GM21528 (cell line): ENCODE measurements at regions not wholly inside any gene's neighbourhood (a gene's known extent, or its start where the extent isn't known, plus 50 kb on each side); places are given as distances from the start of the nearest gene placed in this dataset.

Experiments
- ATAC-seq: cut with Tn5 transposase; IDR thresholded peaks from one replicate; pipeline ENCODE4 v1.9.1; 2021; ENCODE audit warnings: mild to moderate bottlenecking, moderate library complexity; ENCODE audit not compliant: unreplicated experiment, low FRiP score

DNA sequence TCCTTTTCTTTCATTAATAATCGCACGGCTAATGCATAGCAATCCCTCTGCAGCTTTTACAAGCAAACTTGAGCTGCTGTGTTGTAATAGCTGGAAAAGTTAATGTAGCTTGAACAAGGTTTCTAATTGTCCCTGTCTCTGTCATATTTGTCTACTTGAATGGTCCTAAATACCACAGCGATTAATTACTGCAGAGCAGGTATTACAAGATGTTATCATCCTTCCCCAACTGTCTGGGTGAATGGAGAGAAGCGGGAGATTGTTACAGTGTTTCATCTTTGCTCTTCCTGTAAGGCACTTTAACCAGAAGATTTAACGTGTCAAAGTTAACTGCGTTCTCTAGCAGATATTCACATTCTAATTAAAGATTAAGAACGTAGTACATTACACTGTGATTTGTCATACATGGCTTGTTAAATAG lies 422.2 kb upstream of the POU3F3 start:
- ATAC-seq = no peak

GRCh38 chr2:104432401-104432800 lies 421.5 kb upstream of the POU3F3 start:
- no peak for ATAC-seq

GRCh38 chr2:104432991-104433390 lies 420.9 kb upstream of the POU3F3 start:
- no peak for ATAC-seq

- ATAC-seq = no peak
Measured at GRCh38 chr2:104433657-104434056, 420.3 kb upstream of the POU3F3 start.

DNA sequence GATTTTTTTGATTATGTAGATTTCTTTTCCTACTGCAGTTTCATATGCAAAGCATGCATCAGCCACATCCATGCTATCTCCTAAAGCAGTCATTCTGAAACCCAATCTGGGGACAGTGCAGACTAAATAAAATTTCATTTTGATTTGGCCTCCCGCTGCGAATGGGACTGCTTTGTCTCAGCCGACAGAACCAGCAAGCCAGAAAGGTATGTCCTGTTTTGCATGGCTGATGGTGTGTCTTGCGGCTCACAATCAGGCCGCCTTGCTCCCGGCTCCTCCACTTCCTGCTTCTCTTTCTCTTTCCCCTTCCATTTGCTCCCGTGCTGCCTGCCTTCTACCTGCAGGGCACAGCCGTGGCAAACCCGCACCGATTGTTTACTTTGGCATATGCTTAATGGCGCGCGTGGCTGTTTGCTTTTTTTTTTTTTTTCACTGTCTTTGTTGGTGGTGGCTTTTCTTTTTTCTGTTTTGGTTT lies 419.6 kb upstream of the POU3F3 start:
- peak; percentile 84 for ATAC-seq

GRCh38 chr2:104434966-104435365 lies 418.9 kb upstream of the POU3F3 start:
- ATAC-seq = no peak

GRCh38 chr2:104438481-104438880 lies 415.4 kb upstream of the POU3F3 start:
- ATAC-seq = no peak

GRCh38 chr2:104443145-104443544 lies 410.8 kb upstream of the POU3F3 start:
- ATAC-seq = no peak

DNA sequence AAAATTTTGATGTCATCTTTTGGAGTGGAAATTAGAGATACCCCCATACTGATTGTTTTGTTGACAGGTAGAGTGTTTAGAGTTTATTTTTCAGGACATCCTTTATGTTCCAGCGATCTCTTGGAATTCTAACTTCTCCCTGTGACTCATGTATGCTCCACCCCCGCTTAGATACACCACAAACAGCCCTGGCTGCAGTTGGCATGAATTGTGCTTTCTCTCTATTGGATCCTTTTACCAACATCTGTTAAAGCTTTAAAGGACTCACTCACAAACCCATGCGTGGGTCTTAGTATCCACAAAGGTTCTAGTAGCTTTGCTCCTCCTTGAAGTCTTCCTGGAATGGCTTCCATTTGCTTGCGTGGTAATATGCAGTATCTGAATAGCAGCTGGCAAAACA lies 409.5 kb upstream of the POU3F3 start:
- no peak for ATAC-seq

GRCh38 chr2:104444889-104445288 lies 409.0 kb upstream of the POU3F3 start:
- ATAC-seq = no peak

DNA sequence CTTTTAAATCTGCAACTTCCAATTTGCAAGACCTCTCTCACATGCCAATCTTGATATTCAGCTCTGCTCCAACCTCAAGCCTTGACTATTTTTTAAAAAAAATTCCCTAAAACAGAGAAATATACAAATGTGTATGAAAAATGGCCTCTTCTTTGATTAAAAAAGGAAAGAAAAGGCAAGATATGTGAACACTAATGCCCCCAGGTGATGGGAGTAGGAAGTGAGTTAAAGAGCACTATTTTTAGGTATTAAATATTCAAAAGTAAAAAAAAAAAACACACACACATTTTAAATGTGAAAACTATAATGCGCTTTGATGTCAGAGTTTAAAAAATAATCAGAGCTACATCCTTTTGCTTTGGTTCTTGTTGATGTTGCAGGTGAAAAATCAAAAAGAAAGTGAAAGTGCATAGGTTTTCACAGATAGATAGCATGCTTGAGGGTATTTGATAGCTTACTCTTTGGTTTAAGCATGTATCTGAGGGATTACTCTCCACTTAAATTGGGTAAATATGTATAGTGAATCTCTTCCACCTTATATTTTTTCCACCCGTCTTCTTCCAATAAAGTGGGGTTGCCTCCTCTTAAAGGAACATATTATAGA lies 406.0 kb upstream of the POU3F3 start:
- no peak for ATAC-seq

DNA sequence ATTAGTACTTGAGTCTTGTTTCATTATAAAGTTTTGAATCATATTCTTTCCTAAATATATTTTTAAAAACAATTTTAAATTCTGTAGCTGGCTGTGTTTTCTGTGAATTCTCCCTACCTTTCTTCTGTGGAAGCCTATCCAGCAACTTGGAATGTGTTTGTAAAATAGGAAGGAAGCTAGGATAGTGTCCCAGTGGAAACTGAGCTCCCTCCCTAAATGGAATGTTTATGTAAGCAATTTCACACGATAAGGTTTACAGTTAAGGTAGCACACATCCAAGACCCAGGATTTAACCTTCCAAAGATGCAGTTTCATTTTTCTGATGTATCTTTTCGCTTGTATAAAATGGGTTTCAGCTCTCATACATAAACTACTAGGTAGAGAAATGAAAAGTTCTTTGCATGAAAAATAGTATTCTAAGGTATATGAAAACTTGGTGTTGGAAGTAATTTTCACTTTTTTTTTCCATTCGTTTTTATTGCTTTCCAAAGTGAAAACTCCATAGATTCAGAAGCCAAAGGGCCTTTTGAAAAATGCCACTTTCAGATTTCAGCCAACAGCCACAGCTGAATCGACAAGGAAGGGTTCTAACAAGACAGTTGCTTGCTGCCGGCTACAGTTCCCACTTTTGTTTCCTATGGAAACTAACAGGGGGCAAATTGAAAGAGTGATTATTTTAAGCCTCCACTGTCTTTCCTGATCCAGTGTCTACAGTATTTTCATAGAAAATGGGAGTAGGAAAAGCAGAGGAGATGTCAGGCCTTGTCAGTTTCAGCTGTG lies 405.1 kb upstream of the POU3F3 start:
- ATAC-seq = no peak

DNA sequence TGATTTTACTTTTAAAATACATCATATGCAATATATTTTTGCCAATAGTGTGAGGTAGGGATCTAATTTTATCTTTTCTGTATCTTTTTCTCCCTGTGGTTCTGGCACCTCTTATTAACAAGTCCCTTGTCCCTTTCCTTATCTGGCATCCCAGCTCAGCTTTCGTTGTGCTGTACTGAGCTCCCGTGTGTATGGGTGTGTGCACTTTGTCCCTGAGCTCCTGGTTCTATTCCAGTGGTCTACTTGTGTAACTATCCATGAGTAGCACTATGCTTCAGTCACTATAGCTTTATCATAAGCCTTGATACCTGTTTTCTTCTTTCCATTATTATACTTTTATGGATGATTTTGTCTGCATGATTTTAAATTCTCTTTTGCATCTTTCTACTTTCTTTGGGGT lies 401.4 kb upstream of the POU3F3 start:
- no peak for ATAC-seq

GRCh38 chr2:104462731-104463130 lies 391.2 kb upstream of the POU3F3 start:
- no peak for ATAC-seq

DNA sequence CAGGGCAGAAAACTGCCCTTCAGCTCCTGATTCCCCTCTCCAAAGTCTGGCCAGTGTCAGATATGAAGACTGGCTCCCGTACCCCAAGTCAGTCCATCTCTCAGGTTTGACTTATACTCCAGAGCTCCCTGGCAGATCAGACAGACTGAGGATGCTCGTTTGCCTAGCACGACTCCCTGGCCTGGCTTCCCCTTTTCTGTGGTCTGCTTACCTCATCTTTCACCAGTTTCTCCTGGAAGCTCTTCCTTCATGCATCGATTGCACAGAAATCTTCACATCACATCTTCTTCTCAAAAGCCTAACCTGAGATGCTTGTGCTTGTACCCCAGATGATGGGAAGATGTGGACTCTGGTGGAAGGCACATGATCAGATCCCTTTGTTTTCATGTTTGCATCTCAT lies 387.9 kb upstream of the POU3F3 start:
- no peak for ATAC-seq

DNA sequence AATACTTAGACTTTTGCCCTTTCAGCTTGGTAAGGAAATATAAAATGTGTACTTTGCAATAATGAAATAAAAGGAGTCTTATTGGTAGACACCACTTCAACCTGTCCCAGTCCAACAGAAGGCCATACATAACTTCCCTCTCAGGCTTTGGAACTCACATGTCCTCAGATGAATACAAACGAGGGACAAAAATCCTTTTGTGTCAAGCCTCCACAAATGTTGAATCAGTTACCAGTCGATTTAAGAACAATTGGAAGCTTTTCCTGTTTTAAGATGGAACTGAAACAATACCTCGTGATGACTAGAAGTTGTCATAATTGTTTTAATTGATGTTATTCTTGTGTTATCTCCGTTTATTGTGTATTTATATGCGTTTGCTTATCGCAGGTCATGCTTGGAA lies 385.1 kb upstream of the POU3F3 start:
- no peak for ATAC-seq

DNA sequence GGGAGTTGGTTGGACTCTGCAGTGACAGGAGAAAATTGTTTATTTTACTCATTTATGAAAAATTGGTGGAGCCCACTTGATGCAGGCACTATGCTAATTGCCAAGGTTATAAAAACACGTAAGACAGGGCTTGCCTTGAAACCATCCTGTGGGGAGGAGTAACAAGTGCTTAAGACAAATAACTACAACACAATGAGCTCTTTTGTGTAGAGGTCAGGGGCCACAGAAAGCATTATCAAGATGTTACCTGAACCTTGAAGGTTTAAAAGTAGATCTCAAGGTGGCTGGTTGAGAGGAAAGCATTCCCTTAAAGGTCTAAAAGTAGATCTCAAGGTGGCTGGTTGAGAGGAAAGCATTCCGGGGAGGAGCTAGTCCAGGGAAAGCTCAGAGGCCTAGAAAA lies 381.8 kb upstream of the POU3F3 start:
- ATAC-seq = no peak

DNA sequence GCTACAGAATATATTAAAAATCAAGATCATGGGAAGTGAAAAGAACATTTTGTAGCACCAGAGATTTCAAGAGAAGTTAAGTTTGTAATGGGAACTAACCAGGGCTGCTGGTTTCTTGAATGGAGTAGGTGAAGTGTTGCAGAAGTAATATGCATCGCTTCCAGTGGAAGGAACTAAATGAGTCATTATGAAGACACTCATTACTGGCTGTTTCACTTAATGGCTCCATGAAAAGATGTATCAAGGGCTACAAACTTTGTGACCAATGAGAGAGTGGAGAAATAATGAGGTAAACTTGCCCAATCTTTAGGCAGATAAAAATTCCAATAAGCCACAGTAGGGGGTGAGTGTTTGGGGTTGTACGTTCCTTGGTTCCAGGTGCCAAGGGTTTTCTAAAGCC lies 380.4 kb upstream of the POU3F3 start:
- no peak for ATAC-seq

- ATAC-seq = no peak
Measured at GRCh38 chr2:104474716-104475115, 379.2 kb upstream of the POU3F3 start.

DNA sequence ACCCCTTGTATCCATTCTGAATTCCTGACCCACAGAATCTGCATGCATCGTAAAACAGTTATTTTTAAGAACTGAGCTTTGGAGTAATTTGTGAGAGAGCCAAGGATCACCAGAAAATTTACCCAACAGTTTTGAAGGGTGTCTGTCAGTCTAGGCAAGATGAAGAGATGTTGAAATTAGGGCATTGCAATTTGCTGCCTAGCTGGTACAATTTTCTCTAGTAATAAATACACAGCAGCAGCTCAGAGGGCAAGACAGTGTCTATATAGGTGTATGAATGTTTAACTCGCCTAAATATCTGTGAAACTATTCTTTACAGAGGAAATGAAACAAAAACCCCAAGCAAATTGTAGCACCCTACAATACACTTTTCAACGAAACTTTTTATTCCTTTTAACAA lies 377.8 kb upstream of the POU3F3 start:
- ATAC-seq = no peak

- ATAC-seq = no peak
Measured at GRCh38 chr2:104476563-104476988, 377.3 kb upstream of the POU3F3 start.

GRCh38 chr2:104481341-104481740 lies 372.6 kb upstream of the POU3F3 start:
- no peak for ATAC-seq
